DOHH2 (cell line): ENCODE measurements at regions not wholly inside any gene's neighbourhood (a gene's known extent, or its start where the extent isn't known, plus 50 kb on each side); places are given as distances from the start of the nearest gene placed in this dataset.

ENCODE experiments used
- H3F3A ChIP-seq: fragments of 200-600 bp; sonication (generic), shearing (Covaris generic); 2 replicates; pipeline ENCODE4 v1.6.0; 2016; ENCODE audit warnings: antibody characterized with exemption, mild to moderate bottlenecking; ENCODE audit not compliant: control insufficient read depth, insufficient read depth
- H3K27ac ChIP-seq: fragments of 200-600 bp; sonication (generic); 2 replicates; pipeline ENCODE4 v1.5.1; 2014; ENCODE audit warnings: low read depth, mild to moderate bottlenecking, low read length, moderate library complexity
- H3K27me3 ChIP-seq: fragments of 200-600 bp; sonication (generic); 2 replicates; pipeline ENCODE4 v1.6.1; 2014; ENCODE audit warnings: mild to moderate bottlenecking, low read length, mixed read lengths; ENCODE audit not compliant: control insufficient read depth
- H3K36me3 ChIP-seq: fragments of 200-600 bp; sonication (generic); 2 replicates; pipeline ENCODE4 v1.6.1; 2014; ENCODE audit warnings: mild to moderate bottlenecking, low read length, moderate library complexity, mixed read lengths; ENCODE audit not compliant: control insufficient read depth
- H3K4me1 ChIP-seq: fragments of 200-600 bp; sonication (generic); 2 replicates; pipeline ENCODE4 v1.6.1; 2014; ENCODE audit warnings: mild to moderate bottlenecking, low read length, mixed read lengths; ENCODE audit not compliant: control insufficient read depth
- H3K4me2 ChIP-seq: fragments of 200-600 bp; sonication (generic); 2 replicates; pipeline ENCODE4 v1.6.0; 2014; ENCODE audit warnings: mild to moderate bottlenecking, low read length, moderate library complexity
- H3K4me3 ChIP-seq: fragments of 200-600 bp; sonication (generic); 2 replicates; pipeline ENCODE4 v1.5.1; 2014; ENCODE audit warnings: mild to moderate bottlenecking, low read length, mixed read lengths
- H3K79me2 ChIP-seq: fragments of 200-600 bp; sonication (generic); 2 replicates; pipeline ENCODE4 v1.6.1; 2014; ENCODE audit warnings: mild to moderate bottlenecking, low read length, mixed read lengths; ENCODE audit not compliant: control insufficient read depth
- H3K9me2 ChIP-seq: fragments of 200-600 bp; sonication (generic); replicated peaks from 2 replicates; pipeline ENCODE4 v1.6.1; 2014; ENCODE audit warnings: mild to moderate bottlenecking, low read length, mixed read lengths; ENCODE audit not compliant: control insufficient read depth
- H3K9me3 ChIP-seq: fragments of 200-600 bp; sonication (generic); 2 replicates; pipeline ENCODE4 v1.6.1; 2014; ENCODE audit warnings: antibody characterized with exemption, low read length, mixed read lengths; ENCODE audit not compliant: control insufficient read depth, insufficient read depth
- H4K20me1 ChIP-seq: fragments of 200-600 bp; sonication (generic); 2 replicates; pipeline ENCODE4 v1.6.0; 2014; ENCODE audit warnings: low read depth, mild to moderate bottlenecking, antibody characterized with exemption, low read length, moderate library complexity; ENCODE audit not compliant: control insufficient read depth, insufficient read depth
- CTCF ChIP-seq: fragments of 200-600 bp; sonication (generic); IDR thresholded peaks from one replicate; pipeline ENCODE4 v1.5.1; 2014; ENCODE audit warnings: antibody characterized with exemption, mild to moderate bottlenecking, low read depth, low read length; ENCODE audit not compliant: poor library complexity, severe bottlenecking
- EZH2phosphoT487 ChIP-seq: fragments of 200-600 bp; sonication (generic); IDR thresholded peaks from 2 replicates; pipeline ENCODE4 v1.6.1; 2017; ENCODE audit warnings: borderline replicate concordance, mild to moderate bottlenecking, antibody characterized with exemption, low read length, moderate library complexity, mixed read lengths

- H3K9me3 ChIP-seq = no peaks in the 10 kb centered on the region
- no peaks in the 10 kb centered on the region for H3K4me1 ChIP-seq
- no peaks in the 10 kb centered on the region for H3K79me2 ChIP-seq
- no peaks in the 10 kb centered on the region for H3K36me3 ChIP-seq
- H3K27ac ChIP-seq = no peak overlapping the region
- H3K27me3 ChIP-seq = no peaks in the 10 kb centered on the region
- no peak overlapping the region for H3K4me3 ChIP-seq
- H3K4me2 ChIP-seq = no peak overlapping the region
- TF ChIP-seq EZH2phosphoT487 = no peak
- no peak for TF ChIP-seq CTCF
- no peaks in the 10 kb centered on the region for H4K20me1 ChIP-seq
- H3F3A ChIP-seq = no peaks in the 10 kb centered on the region
- no peaks in the 10 kb centered on the region for H3K9me2 ChIP-seq
These were observed 151.2 kb downstream of the NAA11 start for GRCh38 chr4:79174490-79175252.

GRCh38 chr4:79173186-79173585, 152.7 kb downstream of the NAA11 start:
- H3K27ac ChIP-seq = no peak overlapping the region

GRCh38 chr4:79170077-79170476, 155.8 kb downstream of the NAA11 start:
- no peaks in the 10 kb centered on the region for H3K79me2 ChIP-seq
- H4K20me1 ChIP-seq = no peaks in the 10 kb centered on the region
- no peak overlapping the region for H3K4me3 ChIP-seq
- no peaks in the 10 kb centered on the region for H3K36me3 ChIP-seq
- no peaks in the 10 kb centered on the region for H3K4me1 ChIP-seq
- H3K4me2 ChIP-seq = no peak overlapping the region
- no peaks in the 10 kb centered on the region for H3K27me3 ChIP-seq
- H3F3A ChIP-seq = no peaks in the 10 kb centered on the region
- H3K27ac ChIP-seq = no peak overlapping the region
- no peaks in the 10 kb centered on the region for H3K9me3 ChIP-seq
- TF ChIP-seq EZH2phosphoT487 = no peak
- TF ChIP-seq CTCF = no peak
- no peaks in the 10 kb centered on the region for H3K9me2 ChIP-seq

More at GRCh38 chr4:79173186-79173585, 152.7 kb downstream of the NAA11 start:
- Histone ChIP-seq H3K9me2 (no peaks in the 10 kb centered on the region), H3K4me2 (no peak overlapping the region), H3K36me3 (no peaks in the 10 kb centered on the region), H3K4me1 (no peaks in the 10 kb centered on the region), H3K79me2 (no peaks in the 10 kb centered on the region), H3K27me3 (no peaks in the 10 kb centered on the region), H4K20me1 (no peaks in the 10 kb centered on the region), H3K4me3 (no peak overlapping the region), H3K9me3 (no peaks in the 10 kb centered on the region), H3F3A (no peaks in the 10 kb centered on the region)
- TF ChIP-seq CTCF (no peak), EZH2phosphoT487 (no peak)
